OCI-LY1 (cell line): ENCODE measurements at regions not wholly inside any gene's neighbourhood (a gene's known extent, or its start where the extent isn't known, plus 50 kb on each side); places are given as distances from the start of the nearest gene placed in this dataset.

Experiments
- H2AFZ ChIP-seq: fragments of 200-600 bp; sonication (generic), shearing (Covaris generic); 2 replicates; pipeline ENCODE4 v1.6.0; 2014; ENCODE audit warnings: antibody characterized with exemption, mild to moderate bottlenecking, low read length
- H3F3A ChIP-seq: fragments of 200-600 bp; sonication (generic), shearing (Covaris generic); 2 replicates; pipeline ENCODE4 v1.6.0; 2014; ENCODE audit warnings: mild to moderate bottlenecking, antibody characterized with exemption, low read length, moderate library complexity; ENCODE audit not compliant: insufficient read depth
- H3K27ac ChIP-seq: fragments of 200-600 bp; sonication (generic); 2 replicates; pipeline ENCODE4 v1.5.1; 2014; ENCODE audit warnings: low read length, mixed run types, mild to moderate bottlenecking, low read depth; ENCODE audit not compliant: poor library complexity, severe bottlenecking
- H3K27me3 ChIP-seq: fragments of 200-600 bp; sonication (generic); 2 replicates; pipeline ENCODE4 v1.6.0; 2014; ENCODE audit warnings: antibody characterized with exemption, mild to moderate bottlenecking, low read length, moderate library complexity; ENCODE audit not compliant: insufficient read depth
- H3K36me3 ChIP-seq: fragments of 200-600 bp; sonication (generic); 2 replicates; pipeline ENCODE4 v1.6.1; 2014; ENCODE audit warnings: mild to moderate bottlenecking, antibody characterized with exemption, low read length, moderate library complexity, mixed read lengths; ENCODE audit not compliant: insufficient read depth
- H3K4me1 ChIP-seq: fragments of 200-600 bp; sonication (generic); 2 replicates; pipeline ENCODE4 v1.5.1; 2014; ENCODE audit warnings: mild to moderate bottlenecking, low read length, moderate library complexity; ENCODE audit not compliant: insufficient read depth, severe bottlenecking
- H3K4me2 ChIP-seq: fragments of 200-600 bp; sonication (generic), shearing (Covaris generic); 2 replicates; pipeline ENCODE4 v1.6.1; 2014; ENCODE audit warnings: low read length
- H3K4me3 ChIP-seq: fragments of 200-600 bp; sonication (generic); 2 replicates; pipeline ENCODE4 v1.5.1; 2014; ENCODE audit warnings: low read length, low read depth, mild to moderate bottlenecking, mixed read lengths; ENCODE audit not compliant: poor library complexity, severe bottlenecking
- H3K79me2 ChIP-seq: fragments of 200-600 bp; shearing (Covaris generic); 2 replicates; pipeline ENCODE4 v1.6.1; 2016; ENCODE audit warnings: mixed run types, low read length, mixed read lengths; ENCODE audit not compliant: insufficient read depth
- H3K9ac ChIP-seq: fragments of 200-600 bp; sonication (generic), shearing (Covaris generic); 2 replicates; pipeline ENCODE4 v1.6.1; 2014; ENCODE audit warnings: mild to moderate bottlenecking, low read length, mixed read lengths
- H3K9me2 ChIP-seq: fragments of 200-600 bp; sonication (generic), shearing (Covaris generic); 2 replicates; pipeline ENCODE4 v1.6.1; 2014; ENCODE audit warnings: low read depth, mild to moderate bottlenecking, low read length, mixed read lengths
- H3K9me3 ChIP-seq: fragments of 200-600 bp; shearing (Covaris generic); 2 replicates; pipeline ENCODE4 v1.6.1; 2014; ENCODE audit warnings: low read length, mixed read lengths
- H4K20me1 ChIP-seq: fragments of 200-600 bp; sonication (generic), shearing (Covaris generic); 2 replicates; pipeline ENCODE4 v1.6.0; 2016; ENCODE audit warnings: mild to moderate bottlenecking, low read length; ENCODE audit not compliant: insufficient read depth
- EZH2 ChIP-seq: fragments of 200-600 bp; sonication (generic), shearing (Covaris generic); IDR thresholded peaks from 2 replicates; pipeline ENCODE4 v1.8.0; 2017; ENCODE audit warnings: borderline replicate concordance, mixed run types, mild to moderate bottlenecking, antibody characterized with exemption, low read length, moderate library complexity, mixed read lengths
- TF ChIP-seq, protein P1 (sequence below): fragments of 200-600 bp; sonication (generic), shearing (Covaris generic); IDR thresholded peaks from 2 replicates; pipeline ENCODE4 v1.5.1; 2017; ENCODE audit warnings: mild to moderate bottlenecking, antibody characterized with exemption, low read length, moderate library complexity, mixed read lengths

GRCh38 chr12:66915306-66915904 is 236.5 kb upstream of the GRIP1 start:
- Histone ChIP-seq H3K4me2 (no peak overlapping the region), H3K9me3 (no peaks in the 10 kb centered on the region), H3K36me3 (no peaks in the 10 kb centered on the region), H3K4me3 (no peak overlapping the region), H2AFZ (no peak overlapping the region), H3K27ac (no peak overlapping the region), H4K20me1 (no peaks in the 10 kb centered on the region), H3K9me2 (no peaks in the 10 kb centered on the region), H3F3A (no peaks in the 10 kb centered on the region), H3K79me2 (no peaks in the 10 kb centered on the region), H3K9ac (no peak overlapping the region), H3K4me1 (no peaks in the 10 kb centered on the region), H3K27me3 (no peaks in the 10 kb centered on the region)
- TF ChIP-seq, protein P1, sequence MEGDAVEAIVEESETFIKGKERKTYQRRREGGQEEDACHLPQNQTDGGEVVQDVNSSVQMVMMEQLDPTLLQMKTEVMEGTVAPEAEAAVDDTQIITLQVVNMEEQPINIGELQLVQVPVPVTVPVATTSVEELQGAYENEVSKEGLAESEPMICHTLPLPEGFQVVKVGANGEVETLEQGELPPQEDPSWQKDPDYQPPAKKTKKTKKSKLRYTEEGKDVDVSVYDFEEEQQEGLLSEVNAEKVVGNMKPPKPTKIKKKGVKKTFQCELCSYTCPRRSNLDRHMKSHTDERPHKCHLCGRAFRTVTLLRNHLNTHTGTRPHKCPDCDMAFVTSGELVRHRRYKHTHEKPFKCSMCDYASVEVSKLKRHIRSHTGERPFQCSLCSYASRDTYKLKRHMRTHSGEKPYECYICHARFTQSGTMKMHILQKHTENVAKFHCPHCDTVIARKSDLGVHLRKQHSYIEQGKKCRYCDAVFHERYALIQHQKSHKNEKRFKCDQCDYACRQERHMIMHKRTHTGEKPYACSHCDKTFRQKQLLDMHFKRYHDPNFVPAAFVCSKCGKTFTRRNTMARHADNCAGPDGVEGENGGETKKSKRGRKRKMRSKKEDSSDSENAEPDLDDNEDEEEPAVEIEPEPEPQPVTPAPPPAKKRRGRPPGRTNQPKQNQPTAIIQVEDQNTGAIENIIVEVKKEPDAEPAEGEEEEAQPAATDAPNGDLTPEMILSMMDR, result no peak
- TF ChIP-seq EZH2, result no peak

- no peaks in the 10 kb centered on the region for H4K20me1 ChIP-seq
- no peak overlapping the region for H3K9ac ChIP-seq
- H3K27ac ChIP-seq, result no peak overlapping the region
- no peaks in the 10 kb centered on the region for H3K9me2 ChIP-seq
- H3K9me3 ChIP-seq, result no peaks in the 10 kb centered on the region
- H3K4me3 ChIP-seq, result no peak overlapping the region
- no peak overlapping the region for H2AFZ ChIP-seq
- H3F3A ChIP-seq, result no peaks in the 10 kb centered on the region
- no peak overlapping the region for H3K4me2 ChIP-seq
- H3K27me3 ChIP-seq, result no peaks in the 10 kb centered on the region
- no peaks in the 10 kb centered on the region for H3K36me3 ChIP-seq
- no peak for TF ChIP-seq EZH2
- TF ChIP-seq, protein P1, result no peak
- H3K4me1 ChIP-seq, result no peaks in the 10 kb centered on the region
- H3K79me2 ChIP-seq, result no peaks in the 10 kb centered on the region
These were observed 237.3 kb upstream of the GRIP1 start for GRCh38 chr12:66916189-66916588.

GRCh38 chr12:66919466-66919865 is 240.6 kb upstream of the GRIP1 start:
- Histone ChIP-seq H3K9me3 (no peaks in the 10 kb centered on the region), H3K4me3 (no peak overlapping the region), H2AFZ (no peak overlapping the region), H3K27me3 (no peaks in the 10 kb centered on the region), H3K9ac (no peak overlapping the region), H3K4me2 (no peak overlapping the region), H3K27ac (no peak overlapping the region), H3K79me2 (no peaks in the 10 kb centered on the region), H3K9me2 (no peaks in the 10 kb centered on the region), H3K36me3 (no peaks in the 10 kb centered on the region), H4K20me1 (no peaks in the 10 kb centered on the region), H3F3A (no peaks in the 10 kb centered on the region), H3K4me1 (no peaks in the 10 kb centered on the region)
- TF ChIP-seq, protein P1, result no peak
